IPS-15b (cell line): ENCODE measurements at regions not wholly inside any gene's neighbourhood (a gene's known extent, or its start where the extent isn't known, plus 50 kb on each side); places are given as distances from the start of the nearest gene placed in this dataset.

Experiments
- H3K27me3 ChIP-seq: one replicate; pipeline ENCODE4 v1.6.1; 2013; ENCODE audit warnings: low read length; ENCODE audit not compliant: control insufficient read depth, insufficient read depth
- H3K36me3 ChIP-seq: one replicate; pipeline ENCODE4 v1.6.1; 2013; ENCODE audit warnings: low read length; ENCODE audit not compliant: control insufficient read depth, insufficient read depth
- H3K4me1 ChIP-seq: one replicate; pipeline ENCODE4 v1.6.1; 2013; ENCODE audit warnings: mild to moderate bottlenecking, low read length; ENCODE audit not compliant: control insufficient read depth, insufficient read depth
- H3K4me3 ChIP-seq: one replicate; pipeline ENCODE4 v1.5.1; 2013; ENCODE audit warnings: low read depth, low read length
- H3K9ac ChIP-seq: one replicate; pipeline ENCODE4 v1.6.1; 2013; ENCODE audit warnings: low read depth, mild to moderate bottlenecking, low read length
- H3K9me3 ChIP-seq: one replicate; pipeline ENCODE4 v1.6.1; 2013; ENCODE audit warnings: mild to moderate bottlenecking, low read length; ENCODE audit not compliant: control insufficient read depth, insufficient read depth

DNA sequence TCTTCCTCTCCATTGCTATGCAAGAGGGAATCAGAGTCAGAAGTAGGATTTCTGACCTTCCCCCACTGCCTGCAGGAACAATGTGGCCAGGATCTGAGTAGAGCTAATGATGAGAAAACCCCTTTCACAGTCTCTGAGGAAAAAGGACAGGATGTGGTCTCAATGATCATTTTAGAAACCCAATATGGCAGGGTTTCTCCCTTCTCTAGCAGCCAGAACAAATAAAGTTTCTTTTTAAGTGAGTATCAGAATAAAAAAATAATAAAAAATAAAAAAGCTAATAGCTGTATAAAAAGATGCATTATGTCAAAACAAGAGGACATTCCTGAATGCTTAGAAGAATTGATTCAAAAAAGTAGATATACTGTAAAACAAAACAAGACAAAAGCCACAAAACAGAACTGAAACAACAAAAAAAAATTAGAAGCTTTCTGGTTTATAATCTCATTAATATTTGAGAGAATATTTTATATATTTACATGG is 1124.9 kb upstream of the ZEB2 start:
- Histone ChIP-seq H3K4me3 (no peak overlapping the region), H3K9me3 (no peaks in the 10 kb centered on the region), H3K4me1 (peaks cover 5% of the 10 kb centered on the region), H3K36me3 (no peaks in the 10 kb centered on the region), H3K27me3 (no peaks in the 10 kb centered on the region), H3K9ac (no peak overlapping the region)

DNA sequence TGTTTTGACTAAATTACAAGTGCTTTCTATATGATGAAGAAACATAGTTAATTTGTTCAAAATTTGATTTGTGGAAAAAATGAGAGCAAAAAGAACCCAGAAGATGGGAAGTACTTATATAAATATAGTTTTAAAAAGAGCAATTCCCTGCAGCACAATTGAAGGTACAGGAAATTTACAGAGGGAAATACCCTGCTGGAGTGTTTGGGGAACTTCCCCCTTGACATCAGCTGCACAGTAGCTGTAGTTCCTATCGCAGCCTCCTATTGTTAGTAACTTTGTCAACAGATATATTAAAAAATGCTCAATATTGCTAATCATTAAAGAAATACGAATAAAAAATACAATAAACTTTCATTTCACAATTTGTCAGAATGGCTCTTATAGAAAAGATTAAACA is 1118.8 kb upstream of the ZEB2 start:
- no peaks in the 10 kb centered on the region for H3K9me3 ChIP-seq
- no peaks in the 10 kb centered on the region for H3K36me3 ChIP-seq
- no peaks in the 10 kb centered on the region for H3K4me1 ChIP-seq
- no peaks in the 10 kb centered on the region for H3K27me3 ChIP-seq
- no peak overlapping the region for H3K9ac ChIP-seq
- no peak overlapping the region for H3K4me3 ChIP-seq

DNA sequence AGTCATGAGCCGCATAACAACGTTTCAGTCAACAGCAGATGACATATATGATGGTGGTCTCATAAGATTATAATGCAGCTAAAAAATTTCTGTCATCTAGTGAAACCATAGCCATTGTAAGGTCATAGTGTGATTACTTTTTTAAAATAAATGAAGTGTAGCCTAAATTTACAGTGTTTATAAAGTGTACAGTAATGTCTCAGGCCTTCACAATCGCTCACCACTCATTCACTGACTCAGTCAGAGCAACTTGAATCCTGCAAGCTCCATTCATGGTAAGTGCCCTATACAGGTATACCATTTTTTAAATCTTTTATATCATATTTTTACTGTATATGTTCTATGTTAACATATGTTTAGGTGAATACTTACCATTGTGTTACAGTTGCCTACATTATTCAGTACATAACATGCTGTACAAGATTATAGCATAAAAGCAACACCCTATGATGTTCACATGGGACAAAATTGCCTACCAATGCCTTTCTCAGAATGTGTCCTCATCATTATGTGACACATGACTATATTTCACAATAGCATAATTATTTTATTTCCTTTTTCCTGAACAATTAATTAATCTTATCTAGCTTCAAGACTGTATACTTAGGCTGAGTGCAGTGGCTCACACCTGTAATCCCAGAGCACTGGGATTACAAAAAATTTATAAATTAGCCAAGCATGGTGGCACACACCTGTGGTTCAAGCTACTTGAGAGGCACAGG is 1115.9 kb upstream of the ZEB2 start:
- H3K36me3 ChIP-seq, result no peaks in the 10 kb centered on the region
- H3K4me3 ChIP-seq, result no peak overlapping the region
- H3K27me3 ChIP-seq, result no peaks in the 10 kb centered on the region
- no peaks in the 10 kb centered on the region for H3K4me1 ChIP-seq
- H3K9me3 ChIP-seq, result no peaks in the 10 kb centered on the region
- no peak overlapping the region for H3K9ac ChIP-seq

DNA sequence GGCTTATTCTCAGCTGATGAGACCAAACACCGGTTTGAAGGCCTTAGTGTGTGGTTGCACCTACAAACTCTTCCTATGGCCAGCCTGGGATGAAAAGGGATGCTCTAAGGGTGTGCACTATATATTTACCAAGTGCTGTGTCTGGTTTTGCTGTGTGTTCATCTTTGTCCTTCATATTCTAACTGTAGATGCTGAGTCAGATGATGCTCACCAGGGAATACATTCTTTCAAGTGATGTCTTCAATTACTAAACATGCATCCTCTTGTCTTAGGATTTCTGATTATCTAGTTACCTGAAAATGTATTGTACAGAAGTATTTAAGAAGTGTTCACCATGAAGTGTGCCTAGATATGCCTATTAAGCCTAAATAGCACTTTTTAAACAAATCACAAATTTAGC is 1111.6 kb upstream of the ZEB2 start:
- H3K9me3 ChIP-seq, result no peaks in the 10 kb centered on the region
- no peak overlapping the region for H3K4me3 ChIP-seq
- H3K9ac ChIP-seq, result no peak overlapping the region
- no peaks in the 10 kb centered on the region for H3K27me3 ChIP-seq
- no peaks in the 10 kb centered on the region for H3K4me1 ChIP-seq
- H3K36me3 ChIP-seq, result no peaks in the 10 kb centered on the region

DNA sequence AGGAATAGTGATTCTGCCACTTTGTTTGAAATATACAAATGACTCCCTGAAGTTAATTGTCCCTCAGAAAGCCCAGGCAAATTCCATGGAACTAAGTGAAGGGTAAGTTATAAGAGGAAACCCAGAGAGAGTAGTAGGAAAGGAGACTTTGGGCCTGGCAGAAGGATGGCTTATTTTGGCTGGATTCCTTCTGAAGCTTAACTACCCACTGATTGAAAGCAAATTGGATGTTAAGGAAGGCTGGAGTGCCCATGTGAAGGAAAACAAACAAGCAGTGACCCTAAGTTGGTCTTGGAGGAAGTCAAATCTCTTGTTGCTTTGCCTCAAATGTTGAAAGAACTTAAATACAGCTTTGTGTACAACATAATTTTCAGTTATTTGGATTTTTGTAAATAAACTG is 1106.4 kb upstream of the ZEB2 start:
- no peaks in the 10 kb centered on the region for H3K9me3 ChIP-seq
- no peaks in the 10 kb centered on the region for H3K4me1 ChIP-seq
- no peaks in the 10 kb centered on the region for H3K36me3 ChIP-seq
- no peak overlapping the region for H3K4me3 ChIP-seq
- H3K27me3 ChIP-seq, result no peaks in the 10 kb centered on the region
- no peak overlapping the region for H3K9ac ChIP-seq

DNA sequence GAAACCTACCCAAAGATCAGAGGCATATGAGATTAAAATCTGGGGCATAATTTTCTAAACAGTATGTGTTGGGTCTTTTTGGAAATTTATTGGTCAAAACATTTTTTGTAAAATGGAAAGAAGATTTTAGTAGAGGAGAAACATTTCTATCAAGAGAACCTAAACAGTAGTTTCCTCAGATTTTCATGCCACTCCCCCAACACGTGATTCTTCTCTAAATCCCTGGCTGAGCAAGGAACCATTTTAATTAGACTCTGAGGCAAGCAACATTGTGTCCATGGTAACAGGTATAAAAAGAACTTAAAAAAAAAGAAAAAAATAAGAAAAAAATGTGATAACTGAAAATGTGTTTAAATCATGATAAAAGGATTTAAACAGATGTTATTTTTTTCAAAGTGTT is 1105.2 kb upstream of the ZEB2 start:
- no peaks in the 10 kb centered on the region for H3K4me1 ChIP-seq

DNA sequence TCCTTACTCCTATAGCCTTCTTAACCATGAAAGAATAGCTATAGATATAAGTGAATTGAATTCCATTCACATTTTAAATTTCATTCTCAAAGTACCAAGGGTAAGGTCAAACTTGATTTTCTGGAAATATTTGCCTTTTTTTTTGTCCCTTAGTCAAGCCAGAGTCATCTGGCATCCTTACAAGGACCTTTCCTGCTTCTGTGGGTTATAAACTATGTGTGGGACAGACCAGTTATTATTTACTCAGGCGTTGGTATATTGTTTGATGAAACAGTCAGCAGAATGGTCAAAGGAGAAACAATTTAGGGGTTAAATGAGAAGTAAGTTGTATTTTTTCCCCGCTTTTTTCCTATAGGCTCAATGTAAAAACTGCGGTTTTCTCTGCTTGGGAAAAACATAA is 1103.2 kb upstream of the ZEB2 start:
- Histone ChIP-seq H3K9ac (no peak overlapping the region), H3K27me3 (no peaks in the 10 kb centered on the region), H3K4me3 (no peak overlapping the region), H3K4me1 (no peaks in the 10 kb centered on the region), H3K36me3 (no peaks in the 10 kb centered on the region), H3K9me3 (no peaks in the 10 kb centered on the region)

More for the DNA sequence above, 1105.2 kb upstream of the ZEB2 start:
- Histone ChIP-seq H3K4me3 (no peak overlapping the region), H3K9ac (no peak overlapping the region), H3K9me3 (no peaks in the 10 kb centered on the region), H3K27me3 (no peaks in the 10 kb centered on the region), H3K36me3 (no peaks in the 10 kb centered on the region)

DNA sequence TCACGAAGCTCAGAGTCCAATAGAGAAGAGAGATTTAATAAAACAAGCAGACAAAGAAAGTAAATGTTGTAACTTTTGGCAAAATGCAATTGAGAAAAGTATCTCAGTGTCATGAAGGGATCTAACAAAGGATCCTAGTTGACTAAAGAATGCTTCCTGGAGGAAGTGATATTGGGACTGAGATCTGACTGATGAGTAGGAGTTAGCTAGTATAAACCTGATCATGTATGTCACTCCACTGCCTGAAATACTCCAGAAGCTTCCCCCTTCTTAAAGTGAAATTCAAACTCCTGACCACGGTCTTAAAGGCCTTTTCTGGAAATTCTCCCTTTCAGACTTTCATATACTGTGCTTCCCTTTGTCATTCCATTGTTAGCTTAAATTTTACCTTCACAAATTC is 1102.4 kb upstream of the ZEB2 start:
- no peak overlapping the region for H3K9ac ChIP-seq

DNA sequence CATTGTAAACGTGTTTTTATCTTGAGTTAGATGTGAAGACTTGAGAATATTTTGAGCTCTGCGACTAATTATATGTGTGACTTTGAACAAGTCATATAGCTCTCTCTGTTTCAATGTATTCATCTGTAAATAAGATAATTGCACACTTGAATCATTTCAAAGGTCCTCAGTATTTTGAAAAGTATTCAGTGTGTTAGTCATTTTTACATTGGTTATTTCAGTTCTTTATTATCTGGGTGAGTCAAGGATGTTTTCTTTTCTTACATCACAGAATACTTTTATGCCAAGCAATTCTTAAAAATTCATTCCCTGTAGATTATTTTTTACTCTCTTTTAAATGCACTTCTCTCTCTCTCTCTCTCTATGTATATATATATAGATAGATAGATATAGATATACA is 1098.0 kb upstream of the ZEB2 start:
- no peak overlapping the region for H3K9ac ChIP-seq
- H3K4me3 ChIP-seq, result no peak overlapping the region
- no peaks in the 10 kb centered on the region for H3K36me3 ChIP-seq
- no peaks in the 10 kb centered on the region for H3K27me3 ChIP-seq
- no peaks in the 10 kb centered on the region for H3K4me1 ChIP-seq
- H3K9me3 ChIP-seq, result no peaks in the 10 kb centered on the region

More for the DNA sequence above, 1102.4 kb upstream of the ZEB2 start:
- Histone ChIP-seq H3K4me1 (no peaks in the 10 kb centered on the region), H3K9me3 (no peaks in the 10 kb centered on the region), H3K36me3 (no peaks in the 10 kb centered on the region), H3K27me3 (no peaks in the 10 kb centered on the region), H3K4me3 (no peak overlapping the region)

DNA sequence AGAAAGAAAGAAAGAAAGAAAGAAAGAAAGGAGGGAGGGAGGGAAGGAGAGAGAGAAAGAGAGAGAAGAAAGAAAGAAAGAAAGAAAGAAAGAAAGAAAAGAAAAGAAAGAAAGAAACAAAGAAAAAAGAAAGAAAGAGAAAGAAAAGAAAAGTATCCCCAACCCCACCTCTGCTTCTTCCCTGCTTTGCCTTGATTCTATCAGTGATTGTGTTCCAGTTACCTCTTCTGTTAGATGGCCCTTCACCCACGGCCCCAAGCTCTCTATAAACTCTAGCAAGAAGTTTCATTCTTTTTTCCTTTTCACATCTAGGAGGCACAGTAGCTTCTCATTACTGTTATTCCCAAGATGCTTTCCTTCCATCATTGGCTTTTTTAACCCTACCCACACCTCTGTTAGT is 1097.5 kb upstream of the ZEB2 start:
- H3K4me1 ChIP-seq, result no peaks in the 10 kb centered on the region
- H3K4me3 ChIP-seq, result no peak overlapping the region
- no peaks in the 10 kb centered on the region for H3K27me3 ChIP-seq
- H3K9ac ChIP-seq, result no peak overlapping the region
- no peaks in the 10 kb centered on the region for H3K9me3 ChIP-seq
- H3K36me3 ChIP-seq, result no peaks in the 10 kb centered on the region

DNA sequence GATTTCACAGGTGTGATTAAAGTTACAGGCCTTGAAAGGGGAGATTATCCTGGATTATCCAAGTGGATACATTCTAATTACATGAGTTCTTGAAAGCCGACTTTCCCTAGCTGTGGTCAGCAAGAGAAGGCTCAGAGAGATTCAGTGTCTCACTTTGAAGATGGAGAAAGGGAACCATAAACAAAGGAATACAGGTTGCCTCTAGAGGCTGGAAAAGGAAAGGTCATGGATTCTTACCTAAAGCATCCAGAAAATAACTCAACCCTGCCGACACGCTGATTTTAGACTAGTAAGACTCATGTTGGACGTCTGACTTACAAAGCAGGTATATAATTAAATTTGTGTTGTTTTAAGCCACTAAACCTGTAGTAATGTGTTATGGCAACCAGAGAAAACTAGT is 1095.7 kb upstream of the ZEB2 start:
- no peaks in the 10 kb centered on the region for H3K36me3 ChIP-seq
- no peaks in the 10 kb centered on the region for H3K9me3 ChIP-seq
- H3K4me3 ChIP-seq, result no peak overlapping the region
- no peak overlapping the region for H3K9ac ChIP-seq
- no peaks in the 10 kb centered on the region for H3K27me3 ChIP-seq
- H3K4me1 ChIP-seq, result no peaks in the 10 kb centered on the region

DNA sequence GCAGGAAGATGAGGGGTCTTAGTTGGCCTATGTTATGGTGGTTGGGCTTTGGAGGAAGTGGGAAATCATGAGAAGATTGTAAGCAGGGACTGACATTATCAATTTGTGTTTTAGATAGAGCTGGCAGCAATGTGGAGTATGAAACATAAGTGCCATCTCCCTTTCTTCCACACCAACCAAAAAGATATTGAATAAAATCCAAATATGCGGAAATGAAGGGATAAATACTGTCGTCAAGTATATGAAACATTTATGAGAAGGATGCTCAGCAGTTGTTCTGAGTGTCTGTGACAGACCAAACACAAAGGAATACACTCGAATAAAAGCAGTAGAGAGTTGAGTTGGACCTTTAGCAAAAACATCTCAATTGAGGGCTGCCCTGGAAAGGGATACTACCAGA is 1090.0 kb upstream of the ZEB2 start:
- Histone ChIP-seq H3K9me3 (no peaks in the 10 kb centered on the region), H3K27me3 (no peaks in the 10 kb centered on the region), H3K9ac (no peak overlapping the region), H3K36me3 (no peaks in the 10 kb centered on the region), H3K4me3 (no peak overlapping the region), H3K4me1 (no peaks in the 10 kb centered on the region)
